Suppressor macrophage treated with lipopolysaccharide for 1 hour (primary cell): ENCODE measurements at regions not wholly inside any gene's neighbourhood (a gene's known extent, or its start where the extent isn't known, plus 50 kb on each side); places are given as distances from the start of the nearest gene placed in this dataset.

Experiments used
- DNase-seq, 3 donors: peaks; one replicate each; pipeline ENCODE4 v3.0.0-alpha.2; 2020 to 2022

- no peak for DNase-seq
These were observed 75.6 kb downstream of the ICOS start for GRCh38 chr2:204012072-204012653.

DNA sequence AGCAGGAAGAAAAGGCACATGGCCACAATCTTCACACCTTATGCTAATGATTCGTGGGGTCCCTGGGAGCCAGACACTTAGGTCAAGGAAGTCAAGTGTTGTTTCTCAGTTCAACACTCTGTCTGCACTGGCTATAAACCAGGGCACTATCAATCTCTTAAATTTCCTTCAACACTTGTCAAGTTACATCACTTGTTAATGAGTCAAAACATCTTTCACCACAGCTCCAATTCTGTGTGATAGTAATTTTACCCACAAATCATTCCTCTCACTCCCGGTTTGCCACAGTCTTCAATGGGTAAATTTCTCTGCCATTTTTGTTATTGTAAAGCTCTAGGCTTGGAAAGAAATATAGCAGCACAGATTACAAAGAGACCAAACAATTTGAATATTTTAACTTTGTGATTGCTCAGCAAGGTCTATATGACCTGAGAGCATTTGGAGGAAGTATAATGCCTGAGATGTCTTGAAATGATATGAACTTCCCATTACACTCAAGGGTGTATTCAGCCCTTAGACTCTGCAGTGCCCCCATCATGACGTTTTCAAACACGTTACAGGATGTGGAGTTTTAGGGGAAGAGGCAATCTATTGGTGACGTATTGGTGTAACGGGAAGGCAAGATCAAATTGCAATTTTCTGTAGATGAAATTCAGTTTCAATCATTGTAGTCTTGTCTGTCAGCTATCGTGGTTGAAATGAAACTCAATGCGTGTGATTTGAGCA is 78.7 kb downstream of the ICOS start:
- no peak for DNase-seq

DNA sequence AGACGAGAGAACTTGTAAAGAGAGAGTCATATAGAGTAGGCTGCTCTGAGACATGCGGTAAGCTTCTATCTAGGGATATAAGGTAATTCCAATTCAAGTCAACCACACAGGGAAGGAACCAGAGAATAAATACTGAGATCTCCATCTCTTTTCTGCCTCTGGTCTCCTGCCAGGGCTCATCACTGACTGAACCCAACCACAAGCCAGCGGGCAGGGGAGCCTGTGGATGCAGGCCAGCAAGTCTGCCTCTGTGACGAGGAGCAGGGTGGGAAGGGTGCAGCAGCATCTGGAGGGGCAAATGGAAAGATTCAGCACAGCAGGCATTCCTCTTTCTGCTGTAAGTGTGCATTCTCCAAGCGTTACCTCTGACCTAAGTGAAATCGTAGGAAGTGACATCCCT is 82.2 kb downstream of the ICOS start:
- DNase-seq: no peak

GRCh38 chr2:204019572-204020501 is 83.3 kb downstream of the ICOS start:
- peak; percentile 27 to 51 (median 43) for DNase-seq

DNA sequence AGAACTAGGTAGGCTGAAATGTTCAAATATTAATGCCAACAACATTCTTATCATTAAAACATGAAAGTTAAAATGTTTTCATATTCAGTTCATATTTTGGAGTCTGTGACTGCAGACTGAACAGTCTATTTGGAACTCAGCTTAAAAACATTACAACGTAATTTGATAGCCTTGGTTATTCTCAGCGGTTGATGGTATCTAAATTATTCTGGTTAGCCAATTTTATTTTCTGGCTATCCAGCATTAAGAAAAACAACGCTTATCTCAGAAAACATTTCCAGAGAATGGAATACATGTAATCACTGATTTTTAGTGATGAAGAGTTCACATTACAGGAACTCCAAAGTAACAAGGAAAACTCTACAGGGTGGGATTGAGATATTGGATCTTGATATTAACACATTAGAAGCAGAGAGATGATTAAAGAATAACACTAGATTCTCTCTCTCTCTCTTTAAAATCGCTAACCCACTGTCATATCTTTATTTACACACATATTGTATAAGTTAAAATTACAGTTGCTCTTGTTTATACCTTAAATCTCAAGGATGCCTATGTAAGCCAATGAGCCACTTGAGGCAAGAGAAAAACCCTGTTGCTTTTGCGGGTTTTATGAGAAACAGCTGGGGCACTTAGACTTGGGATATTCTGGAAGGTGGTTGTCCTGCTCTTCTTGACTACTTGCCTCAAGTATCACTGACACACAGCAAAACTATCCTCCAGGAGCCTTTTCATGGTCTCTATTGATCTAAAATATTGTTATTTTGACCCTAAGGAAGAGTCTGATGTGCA is 84.9 kb downstream of the ICOS start:
- no peak for DNase-seq

DNA sequence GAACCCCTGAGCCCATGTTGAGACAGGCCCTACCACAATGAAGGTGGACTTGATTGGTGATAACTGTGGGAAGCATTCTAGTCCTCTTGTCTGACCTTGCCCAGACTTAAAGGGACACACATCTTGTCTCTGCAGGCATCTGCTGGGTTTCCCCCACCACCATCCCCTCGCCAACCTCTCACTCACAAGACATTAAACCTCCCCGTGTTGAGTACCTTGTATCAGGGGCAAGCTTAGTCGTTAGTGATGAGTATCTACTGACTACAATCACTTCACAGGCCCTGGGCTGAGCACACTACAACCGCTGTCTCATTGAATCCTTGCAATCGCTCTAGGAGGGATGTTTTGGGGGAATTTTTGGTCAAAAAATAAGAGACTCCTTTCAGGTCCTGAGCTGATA is 86.0 kb downstream of the ICOS start:
- no peak for DNase-seq

- no peak for DNase-seq
These were observed 86.5 kb downstream of the ICOS start for GRCh38 chr2:204023088-204023487.

- peak; percentile 35 to 38 (median 38) for DNase-seq
These were observed 87.9 kb downstream of the ICOS start for GRCh38 chr2:204024503-204024902.

GRCh38 chr2:204024906-204025475 is 88.4 kb downstream of the ICOS start:
- DNase-seq: no peak

- DNase-seq: no peak
These were observed 89.7 kb downstream of the ICOS start for GRCh38 chr2:204026294-204026693.

DNA sequence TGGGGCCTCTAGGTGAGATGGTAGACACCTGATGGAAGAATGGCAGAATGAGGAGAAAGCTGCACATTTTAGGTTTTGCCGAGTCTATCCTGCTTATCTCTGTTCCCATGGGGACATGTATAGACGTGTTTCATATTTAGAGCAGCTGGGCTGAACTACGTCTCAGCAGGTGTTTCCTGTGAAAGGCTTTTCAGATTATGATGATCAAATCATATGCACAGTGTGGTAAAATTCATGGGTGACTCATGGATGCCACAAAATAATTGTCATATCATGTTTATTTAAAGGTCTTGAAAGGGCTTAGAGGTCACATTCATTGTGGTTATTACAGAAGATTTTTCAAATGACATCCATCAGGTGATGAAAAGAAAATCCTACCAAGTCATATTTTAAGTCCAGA is 90.5 kb downstream of the ICOS start:
- DNase-seq: no peak

GRCh38 chr2:204030322-204030721 is 93.8 kb downstream of the ICOS start:
- no peak for DNase-seq

- DNase-seq: no peak
These were observed 94.5 kb downstream of the ICOS start for GRCh38 chr2:204031056-204031455.

DNA sequence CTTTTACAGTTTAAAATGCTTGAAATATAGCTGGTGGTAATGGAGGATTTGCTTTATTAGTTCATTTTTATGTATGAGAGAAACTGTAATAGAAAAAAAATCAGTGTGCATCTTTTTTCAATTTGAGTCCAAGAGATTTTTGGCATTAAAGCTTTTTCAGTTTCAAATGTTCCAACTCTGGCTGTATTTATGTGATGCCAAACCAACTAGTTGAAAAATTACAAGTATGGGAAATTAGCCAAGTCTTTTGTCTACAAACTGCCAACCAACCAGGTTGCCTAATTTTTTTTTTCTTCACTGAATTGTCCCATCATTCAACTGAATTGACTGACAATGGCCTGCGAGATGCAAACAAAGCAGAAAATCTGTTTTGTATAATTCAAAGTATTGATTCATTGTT is 95.7 kb downstream of the ICOS start:
- DNase-seq: no peak

GRCh38 chr2:204033611-204034495 is 97.3 kb downstream of the ICOS start:
- no peak for DNase-seq

GRCh38 chr2:204036706-204037105 is 100.1 kb downstream of the ICOS start:
- no peak for DNase-seq

- DNase-seq: no peak
These were observed 100.7 kb downstream of the ICOS start for GRCh38 chr2:204037286-204037685.

DNA sequence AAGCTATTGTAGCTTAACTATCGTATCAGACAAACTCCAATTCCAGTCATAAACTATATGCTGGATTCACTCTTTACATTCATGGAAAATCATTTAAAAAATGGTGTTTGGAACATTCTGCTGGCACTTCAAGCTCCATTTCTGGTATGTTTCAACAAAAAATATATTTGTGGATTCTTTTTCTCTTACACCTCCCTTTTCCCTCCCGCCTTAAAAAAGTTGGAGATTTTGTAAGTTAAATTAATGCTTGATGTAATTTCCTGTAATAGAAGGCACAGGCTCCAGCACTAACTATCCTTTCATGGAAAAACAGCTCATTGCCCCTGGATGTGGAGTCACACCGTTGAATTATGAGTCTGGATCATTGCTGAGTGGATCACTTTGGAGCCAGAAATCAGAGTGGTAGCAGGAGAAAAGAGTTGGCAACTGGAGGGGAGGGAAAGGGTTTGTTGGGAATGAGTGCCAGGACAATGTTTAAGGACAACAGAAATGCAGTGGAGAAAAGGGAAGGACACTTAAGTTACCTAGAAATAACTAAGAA is 102.8 kb downstream of the ICOS start:
- DNase-seq: no peak

GRCh38 chr2:204040016-204040415 is 103.5 kb downstream of the ICOS start:
- DNase-seq: no peak

GRCh38 chr2:204042401-204042800 is 105.8 kb downstream of the ICOS start:
- peak; percentile 22 to 54 (median 50) for DNase-seq

GRCh38 chr2:204046145-204046544 is 109.6 kb downstream of the ICOS start:
- no peak for DNase-seq
